ACC112 (cell line): ENCODE measurements at regions not wholly inside any gene's neighbourhood (a gene's known extent, or its start where the extent isn't known, plus 50 kb on each side); places are given as distances from the start of the nearest gene placed in this dataset.
"Not testable (repeated sequence)": the region's sequence is repeated elsewhere in the genome, so short reads cannot be mapped to it uniquely, and the experiment has no call there.

Source experiments
- H2AFZ ChIP-seq: fragments of 200-600 bp; sonication (generic); one replicate; pipeline ENCODE4 v1.6.0; 2017; ENCODE audit warnings: antibody characterized with exemption, low read length; ENCODE audit not compliant: unreplicated experiment
- H3K27ac ChIP-seq: fragments of 200-600 bp; sonication (generic); 2 replicates; pipeline ENCODE4 v1.5.1; 2014; ENCODE audit warnings: low read depth, mild to moderate bottlenecking, antibody characterized with exemption, low read length, moderate library complexity
- H3K27me3 ChIP-seq: fragments of 200-600 bp; sonication (generic); 2 replicates; pipeline ENCODE4 v1.6.1; 2014; ENCODE audit warnings: mild to moderate bottlenecking, antibody characterized with exemption, low read length, moderate library complexity, mixed read lengths; ENCODE audit not compliant: insufficient read depth
- H3K36me3 ChIP-seq: fragments of 200-600 bp; sonication (generic); 2 replicates; pipeline ENCODE4 v1.6.1; 2016; ENCODE audit warnings: mild to moderate bottlenecking, antibody characterized with exemption, low read length, moderate library complexity, mixed read lengths; ENCODE audit not compliant: insufficient read depth
- H3K4me1 ChIP-seq: fragments of 200-600 bp; sonication (generic); one replicate; pipeline ENCODE4 v1.6.1; 2016; ENCODE audit warnings: low read length, mixed read lengths; ENCODE audit not compliant: insufficient read depth, unreplicated experiment, control insufficient read depth
- H3K4me3 ChIP-seq: fragments of 200-600 bp; sonication (generic); 2 replicates; pipeline ENCODE4 v1.5.1; 2014; ENCODE audit warnings: mild to moderate bottlenecking, low read depth, low read length
- H3K79me2 ChIP-seq: fragments of 200-600 bp; sonication (generic); one replicate; pipeline ENCODE4 v1.6.0; 2016; ENCODE audit warnings: low read length; ENCODE audit not compliant: control insufficient read depth, unreplicated experiment, insufficient read depth

DNA sequence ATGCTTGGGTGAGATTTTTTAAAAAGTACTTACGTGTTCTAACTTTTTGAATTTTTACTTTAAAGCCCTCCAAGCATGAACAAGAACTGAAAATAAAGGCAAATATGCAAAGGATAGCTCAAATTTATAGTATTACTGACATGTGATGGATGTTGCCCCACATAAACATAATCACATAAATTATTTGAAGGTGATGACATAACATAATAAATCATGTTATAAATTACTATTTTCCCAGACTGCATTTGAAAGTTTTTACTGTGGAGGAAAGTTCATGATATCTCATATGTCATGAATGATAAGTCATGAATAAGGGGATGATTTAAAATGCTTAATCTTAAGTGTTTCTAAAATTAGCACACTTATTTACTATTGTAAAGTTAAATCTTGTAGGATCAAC, 705.7 kb upstream of the SLITRK1 start:
- Histone ChIP-seq H3K27me3 (no peaks in the 10 kb centered on the region), H3K36me3 (no peaks in the 10 kb centered on the region), H3K4me1 (no peaks in the 10 kb centered on the region), H2AFZ (no peak overlapping the region), H3K79me2 (no peaks in the 10 kb centered on the region), H3K27ac (no peak overlapping the region), H3K4me3 (no peak overlapping the region)

DNA sequence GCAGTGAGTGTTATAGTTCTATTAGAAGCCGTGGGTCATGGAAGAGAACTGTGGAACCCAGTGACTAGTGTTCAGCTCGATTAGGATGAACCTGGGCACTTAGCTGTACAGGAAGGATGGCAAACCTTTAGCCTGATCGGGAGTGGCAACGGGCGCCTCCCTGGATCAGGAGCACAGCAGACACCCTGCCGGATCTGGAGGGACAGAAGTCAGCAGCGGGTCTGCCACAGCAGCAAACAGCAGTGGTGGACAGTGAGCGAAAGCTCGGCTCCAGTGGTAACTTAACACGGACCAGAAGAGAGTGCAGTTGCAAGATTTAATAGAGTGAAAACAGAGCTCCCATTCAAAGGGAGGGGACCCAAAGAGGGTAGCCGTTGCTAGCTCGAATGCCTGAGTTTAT, 697.6 kb upstream of the SLITRK1 start:
- not testable (repeated sequence) for H3K27me3 ChIP-seq, H3K27ac ChIP-seq, H3K4me3 ChIP-seq, H3K36me3 ChIP-seq, H3K4me1 ChIP-seq, H2AFZ ChIP-seq, H3K79me2 ChIP-seq

DNA sequence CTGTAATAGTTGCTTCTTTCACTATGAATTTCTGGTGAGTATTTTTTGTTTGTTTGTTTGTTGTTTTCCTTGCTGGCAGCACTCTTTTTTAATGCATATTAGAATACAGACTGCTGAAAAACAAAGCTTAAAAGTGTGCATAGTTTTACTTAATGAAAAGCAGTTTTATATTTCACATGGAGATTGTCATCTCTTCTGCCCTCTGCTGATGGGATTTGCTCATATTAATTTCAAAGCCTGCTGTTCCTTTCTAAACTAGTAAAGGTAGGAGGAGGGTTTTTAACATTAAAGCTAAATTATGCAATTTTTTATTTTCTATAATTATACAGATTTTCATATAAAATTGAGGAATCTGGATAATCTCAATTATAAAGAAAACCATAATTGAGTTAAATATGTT, 692.6 kb upstream of the SLITRK1 start:
- no peak overlapping the region for H2AFZ ChIP-seq
- H3K4me1 ChIP-seq, result no peaks in the 10 kb centered on the region
- H3K36me3 ChIP-seq, result no peaks in the 10 kb centered on the region
- H3K27me3 ChIP-seq, result no peaks in the 10 kb centered on the region
- no peak overlapping the region for H3K27ac ChIP-seq
- H3K4me3 ChIP-seq, result no peak overlapping the region
- H3K79me2 ChIP-seq, result no peaks in the 10 kb centered on the region

DNA sequence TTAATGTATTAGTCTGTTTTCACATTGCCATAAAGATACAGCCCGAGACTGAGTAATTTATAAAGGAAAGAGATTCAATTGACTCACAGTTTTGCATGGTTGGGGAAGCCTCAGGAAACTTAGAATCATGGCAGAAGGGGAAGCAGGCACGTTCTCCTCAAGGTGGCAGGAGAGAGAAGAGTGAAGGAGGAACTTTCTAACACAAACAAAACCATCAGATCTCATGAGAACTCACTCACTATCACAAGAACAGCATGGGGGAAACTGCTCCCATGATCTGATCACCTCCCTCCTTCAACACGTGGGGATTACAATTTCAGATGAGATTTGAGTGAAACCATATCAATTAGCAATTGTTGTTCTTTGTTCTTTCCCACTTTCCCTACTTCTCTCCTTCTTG, 689.0 kb upstream of the SLITRK1 start:
- no peak overlapping the region for H3K27ac ChIP-seq
- no peaks in the 10 kb centered on the region for H3K27me3 ChIP-seq
- no peaks in the 10 kb centered on the region for H3K4me1 ChIP-seq
- no peak overlapping the region for H3K4me3 ChIP-seq
- no peaks in the 10 kb centered on the region for H3K36me3 ChIP-seq
- no peak overlapping the region for H2AFZ ChIP-seq
- no peaks in the 10 kb centered on the region for H3K79me2 ChIP-seq

DNA sequence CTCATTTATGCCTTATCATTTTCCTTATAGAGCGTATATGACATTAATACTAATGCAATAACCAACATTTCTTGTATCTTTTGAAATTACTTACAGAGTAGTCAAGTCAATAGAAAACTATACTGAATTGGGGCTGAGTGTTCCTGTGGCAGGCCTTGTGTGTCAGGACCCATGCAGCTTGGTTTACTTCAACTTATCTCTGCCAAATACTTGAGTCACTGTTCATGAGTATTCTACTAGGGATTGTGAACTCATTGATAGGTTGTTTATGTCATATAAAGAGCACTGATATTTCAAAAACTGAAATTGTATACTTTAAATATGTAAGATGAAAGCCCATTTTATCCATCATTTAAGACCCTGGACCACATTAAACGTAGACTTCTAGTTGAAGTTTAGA, 688.6 kb upstream of the SLITRK1 start:
- no peaks in the 10 kb centered on the region for H3K27me3 ChIP-seq
- H3K36me3 ChIP-seq, result no peaks in the 10 kb centered on the region
- H3K27ac ChIP-seq, result no peak overlapping the region
- H2AFZ ChIP-seq, result no peak overlapping the region
- H3K4me1 ChIP-seq, result no peaks in the 10 kb centered on the region
- H3K79me2 ChIP-seq, result no peaks in the 10 kb centered on the region
- no peak overlapping the region for H3K4me3 ChIP-seq

DNA sequence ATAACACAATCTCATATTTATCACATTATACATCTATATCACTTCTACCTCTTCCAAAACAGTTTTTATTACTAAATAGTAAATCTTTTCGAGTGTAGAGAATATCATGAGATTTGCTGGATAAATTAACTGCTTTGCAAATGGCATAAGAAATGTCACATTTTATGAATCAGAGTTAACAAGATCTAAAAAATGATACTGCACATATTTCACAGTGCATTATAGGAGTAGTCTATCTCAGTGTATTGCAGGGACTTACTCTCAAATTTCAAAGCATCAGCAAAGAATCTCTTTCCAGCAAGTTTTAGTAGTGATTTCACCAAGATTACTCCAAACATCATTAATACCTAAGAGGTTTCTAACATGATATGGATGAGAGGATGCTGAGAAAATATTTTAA, 687.1 kb upstream of the SLITRK1 start:
- H3K4me1 ChIP-seq, result no peaks in the 10 kb centered on the region
- H3K4me3 ChIP-seq, result no peak overlapping the region
- no peaks in the 10 kb centered on the region for H3K27me3 ChIP-seq
- no peak overlapping the region for H3K27ac ChIP-seq
- H3K79me2 ChIP-seq, result no peaks in the 10 kb centered on the region
- no peaks in the 10 kb centered on the region for H3K36me3 ChIP-seq
- no peak overlapping the region for H2AFZ ChIP-seq

DNA sequence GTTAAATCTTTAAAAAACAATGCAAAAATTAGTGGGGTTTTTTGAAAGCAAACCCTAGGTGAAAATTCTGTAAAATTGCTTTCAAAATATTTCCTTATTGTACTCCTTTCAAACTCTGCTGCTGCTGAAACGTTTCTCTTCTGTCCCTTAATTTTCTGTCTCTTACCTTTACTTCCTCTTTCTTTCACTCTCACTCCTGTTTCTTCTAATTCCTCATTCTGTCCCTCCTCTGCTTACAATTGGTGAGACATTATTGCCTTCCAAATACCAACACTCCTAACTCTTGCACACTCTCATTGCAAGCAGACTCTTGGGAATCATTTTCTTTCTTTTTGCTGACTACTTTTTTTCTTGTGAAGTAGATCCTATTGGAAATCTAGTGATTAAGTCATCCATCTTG, 685.6 kb upstream of the SLITRK1 start:
- Histone ChIP-seq H3K27ac (no peak overlapping the region), H2AFZ (no peak overlapping the region), H3K4me1 (no peaks in the 10 kb centered on the region), H3K79me2 (no peaks in the 10 kb centered on the region), H3K36me3 (no peaks in the 10 kb centered on the region), H3K4me3 (no peak overlapping the region), H3K27me3 (no peaks in the 10 kb centered on the region)

DNA sequence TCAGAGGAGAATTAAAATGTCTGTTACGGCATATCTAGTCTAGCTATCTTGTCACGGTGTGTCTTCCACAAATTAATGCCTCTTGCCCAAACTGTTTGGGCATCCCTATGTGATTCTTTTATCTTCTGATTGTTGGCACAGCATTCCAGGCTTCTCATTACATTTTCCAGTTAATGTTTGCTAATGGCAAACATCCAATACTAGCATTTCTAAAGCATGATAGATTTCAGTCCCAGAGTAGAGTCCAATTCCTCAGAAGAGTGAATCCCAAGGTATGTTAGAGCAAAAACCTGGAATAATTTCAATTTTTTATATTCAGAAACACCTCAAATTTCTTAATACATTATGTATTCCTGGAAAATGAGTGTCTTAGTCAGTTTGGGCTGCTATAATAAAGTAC, 684.5 kb upstream of the SLITRK1 start:
- H3K4me1 ChIP-seq, result no peaks in the 10 kb centered on the region
- no peak overlapping the region for H2AFZ ChIP-seq
- H3K4me3 ChIP-seq, result no peak overlapping the region
- no peaks in the 10 kb centered on the region for H3K27me3 ChIP-seq
- H3K36me3 ChIP-seq, result no peaks in the 10 kb centered on the region
- H3K79me2 ChIP-seq, result no peaks in the 10 kb centered on the region
- H3K27ac ChIP-seq, result no peak overlapping the region

DNA sequence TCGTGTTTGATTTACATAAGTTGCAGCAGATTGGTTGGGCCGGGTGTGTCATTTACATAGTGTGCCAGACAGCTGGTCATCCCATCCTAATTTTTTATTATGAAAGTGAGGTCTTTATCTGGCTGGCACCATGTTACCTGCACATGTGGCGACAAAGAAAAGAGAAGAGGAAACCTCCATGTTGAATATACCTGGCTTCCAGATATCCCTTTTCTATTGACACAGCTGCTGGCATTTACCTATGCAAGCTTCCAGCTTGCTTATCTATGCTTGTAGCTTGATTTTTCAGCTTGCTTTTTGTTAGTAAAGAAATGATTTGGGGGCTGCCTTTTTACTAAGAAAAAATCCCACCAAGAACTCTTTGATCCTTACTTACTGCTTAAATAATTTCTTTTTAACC, 681.3 kb upstream of the SLITRK1 start:
- Histone ChIP-seq H3K4me3 (no peak overlapping the region), H2AFZ (no peak overlapping the region), H3K27me3 (no peaks in the 10 kb centered on the region), H3K27ac (no peak overlapping the region), H3K36me3 (no peaks in the 10 kb centered on the region), H3K79me2 (no peaks in the 10 kb centered on the region), H3K4me1 (no peaks in the 10 kb centered on the region)

DNA sequence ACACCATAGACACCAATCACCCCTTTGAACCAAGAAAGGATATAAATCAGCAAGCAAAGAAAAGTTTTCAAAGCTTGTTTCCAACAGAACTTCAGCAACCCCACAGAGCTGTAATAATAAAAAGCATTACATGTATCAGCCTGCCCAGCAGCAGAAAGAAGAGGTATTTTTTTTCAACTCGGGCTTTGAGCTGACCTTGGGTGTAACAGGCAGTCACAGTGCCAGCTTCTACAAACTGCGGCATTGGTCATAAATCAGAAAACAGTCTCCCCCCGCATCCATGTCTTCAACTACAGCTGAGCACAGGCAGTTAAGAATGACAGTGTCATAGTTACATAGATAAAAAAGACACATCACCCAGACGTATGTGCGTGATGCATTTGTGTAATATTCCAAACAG, 671.0 kb upstream of the SLITRK1 start:
- Histone ChIP-seq H3K27ac (no peak overlapping the region), H3K4me1 (no peaks in the 10 kb centered on the region), H3K4me3 (no peak overlapping the region), H3K79me2 (no peaks in the 10 kb centered on the region), H3K27me3 (no peaks in the 10 kb centered on the region), H3K36me3 (no peaks in the 10 kb centered on the region), H2AFZ (no peak overlapping the region)

DNA sequence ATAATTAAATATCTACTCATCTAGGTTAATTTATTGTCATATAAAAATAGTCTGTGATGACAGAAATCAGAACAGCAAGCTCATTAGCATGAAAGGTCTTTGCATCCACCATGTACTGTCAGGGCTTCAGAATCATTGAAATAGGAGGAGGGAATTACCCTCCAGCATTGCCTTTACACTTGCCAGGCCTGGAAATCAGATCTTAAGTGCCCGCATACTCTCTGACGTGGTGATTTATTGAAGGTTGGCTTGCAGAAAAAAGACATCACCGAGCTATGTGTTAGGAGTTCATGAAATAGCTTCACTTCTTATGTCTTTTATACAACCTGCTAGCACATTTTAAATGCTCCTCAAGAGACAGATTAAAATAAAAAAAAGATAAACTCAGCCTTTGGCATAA, 661.7 kb upstream of the SLITRK1 start:
- Histone ChIP-seq H3K4me3 (no peak overlapping the region), H2AFZ (no peak overlapping the region), H3K27me3 (no peaks in the 10 kb centered on the region), H3K27ac (no peak overlapping the region), H3K79me2 (no peaks in the 10 kb centered on the region), H3K4me1 (no peaks in the 10 kb centered on the region), H3K36me3 (no peaks in the 10 kb centered on the region)

DNA sequence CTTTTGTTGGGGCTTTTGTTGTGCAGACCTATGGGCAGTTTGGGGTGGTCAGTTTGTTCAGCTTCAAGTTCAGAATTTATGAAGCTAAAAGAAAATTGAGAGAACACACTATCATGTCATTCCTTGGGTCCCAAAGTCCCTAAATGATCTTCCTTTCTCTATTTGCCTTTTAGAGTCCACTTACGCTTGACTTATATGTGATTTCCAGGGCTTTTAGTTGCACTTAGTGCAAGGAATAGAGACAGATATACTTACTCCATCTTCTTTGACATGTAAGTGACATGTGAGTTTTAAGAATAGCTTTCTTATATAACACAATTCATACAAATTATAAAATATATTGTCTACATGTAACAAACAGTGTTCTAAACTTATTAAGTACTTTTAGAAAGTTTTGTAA, 660.1 kb upstream of the SLITRK1 start:
- H3K27ac ChIP-seq, result no peak overlapping the region
- no peak overlapping the region for H3K4me3 ChIP-seq
- H3K4me1 ChIP-seq, result no peaks in the 10 kb centered on the region
- no peak overlapping the region for H2AFZ ChIP-seq
- no peaks in the 10 kb centered on the region for H3K36me3 ChIP-seq
- no peaks in the 10 kb centered on the region for H3K27me3 ChIP-seq
- H3K79me2 ChIP-seq, result no peaks in the 10 kb centered on the region
